Epithelial cell of esophagus (primary cell): ENCODE measurements at regions not wholly inside any gene's neighbourhood (a gene's known extent, or its start where the extent isn't known, plus 50 kb on each side); places are given as distances from the start of the nearest gene placed in this dataset.
"Not testable (repeated sequence)": the region's sequence is repeated elsewhere in the genome, so short reads cannot be mapped to it uniquely, and the experiment has no call there.

ENCODE experiments used
- DNase-seq: peaks from one replicate; pipeline ENCODE4 v3.0.0; 2010; ENCODE audit warnings: low read depth
- H3K4me3 ChIP-seq: 2 replicates; pipeline ENCODE4 v1.5.1; 2011; ENCODE audit warnings: mild to moderate bottlenecking, low read length, control low read depth
- CTCF ChIP-seq: IDR thresholded peaks from 2 replicates; pipeline ENCODE4 v1.5.1; 2011; ENCODE audit warnings: low read depth, mild to moderate bottlenecking, low read length, control low read depth, inconsistent platforms; ENCODE audit not compliant: insufficient read depth; ENCODE audit errors: missing control alignments

DNA sequence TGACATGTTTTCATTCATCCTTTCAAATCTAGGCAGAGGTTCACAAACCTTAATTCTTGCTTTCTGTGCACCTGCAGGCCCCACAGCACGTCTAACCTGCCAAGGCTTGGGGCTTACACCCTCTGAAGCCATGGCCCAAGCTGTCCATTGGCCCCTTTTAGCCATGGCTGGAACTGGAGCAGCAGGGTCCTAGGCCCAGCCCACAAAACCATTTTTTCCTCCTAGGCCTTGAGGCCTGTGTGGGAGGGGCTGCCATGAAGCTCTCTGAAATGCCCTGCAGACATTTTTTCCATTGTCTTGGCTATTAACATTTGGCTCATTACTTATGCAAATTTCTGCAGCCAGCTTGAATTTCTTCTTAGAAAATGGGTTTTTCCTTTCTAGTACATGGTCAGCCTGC, 547.5 kb downstream of the KCNH5 start:
- DNase-seq: no peak
- no peak overlapping the region for H3K4me3 ChIP-seq
- TF ChIP-seq CTCF: no peak

DNA sequence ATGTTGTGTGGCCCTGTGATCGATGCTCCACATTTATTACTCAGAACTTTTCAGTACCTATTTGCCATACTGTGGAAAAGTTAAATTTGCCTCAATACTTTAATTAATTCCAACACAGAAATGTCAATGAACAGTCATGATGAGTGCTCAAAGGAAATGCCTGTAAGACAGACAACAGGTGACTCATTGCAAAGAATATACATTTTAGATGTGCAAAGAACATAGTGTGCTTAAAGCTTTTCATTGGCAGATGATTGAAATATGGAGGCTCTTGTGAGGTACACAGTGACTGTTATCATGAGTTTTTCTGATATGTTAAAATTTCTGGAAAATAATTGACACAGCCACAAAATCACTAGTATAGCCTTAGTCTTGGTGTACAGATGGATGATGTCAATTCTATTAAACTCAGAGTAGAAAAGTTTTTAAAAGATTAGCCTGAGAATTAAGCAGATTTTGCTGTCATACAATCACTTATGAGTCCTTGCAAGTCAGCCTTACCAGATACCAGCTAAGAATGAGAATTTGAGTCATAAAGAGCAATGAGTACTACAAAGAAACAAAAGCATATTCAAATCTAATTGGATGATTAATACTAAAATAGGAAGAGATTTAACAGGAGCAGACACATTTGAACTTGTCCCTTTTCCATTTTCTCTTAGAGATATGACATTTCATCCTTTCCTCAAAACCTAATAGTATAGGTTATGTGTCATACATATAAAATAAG, 544.1 kb downstream of the KCNH5 start:
- no peak for TF ChIP-seq CTCF
- peak; percentile 59 for DNase-seq
- H3K4me3 ChIP-seq: no peak overlapping the region

DNA sequence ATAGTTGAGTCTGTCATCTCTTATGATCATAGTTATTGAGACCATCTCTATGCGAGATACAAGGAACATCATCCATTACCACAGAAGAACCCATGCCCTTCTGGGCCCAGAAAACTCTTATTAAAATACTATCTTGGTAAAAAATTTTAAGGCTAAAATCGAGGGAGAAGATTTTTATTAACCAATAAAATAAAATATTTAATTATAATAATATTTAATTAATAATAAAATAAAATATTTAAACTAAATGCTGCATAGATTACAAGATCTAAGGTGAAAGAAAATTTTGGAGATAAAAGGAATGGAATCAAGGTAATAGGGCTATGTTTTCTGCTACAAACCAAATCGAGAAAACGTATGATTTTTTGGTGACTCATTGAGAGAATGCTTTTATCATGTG, 540.2 kb downstream of the KCNH5 start:
- no peak for DNase-seq

GRCh38 chr14:62521309-62521708, 523.9 kb downstream of the KCNH5 start:
- not testable (repeated sequence) for H3K4me3 ChIP-seq, DNase-seq

More for the DNA sequence above, 540.2 kb downstream of the KCNH5 start:
- TF ChIP-seq CTCF: no peak
- no peak overlapping the region for H3K4me3 ChIP-seq

- TF ChIP-seq CTCF: no peak
- H3K4me3 ChIP-seq: no peak overlapping the region
- peak; percentile 25 for DNase-seq
These were observed 517.0 kb downstream of the KCNH5 start for GRCh38 chr14:62528296-62528695.

DNA sequence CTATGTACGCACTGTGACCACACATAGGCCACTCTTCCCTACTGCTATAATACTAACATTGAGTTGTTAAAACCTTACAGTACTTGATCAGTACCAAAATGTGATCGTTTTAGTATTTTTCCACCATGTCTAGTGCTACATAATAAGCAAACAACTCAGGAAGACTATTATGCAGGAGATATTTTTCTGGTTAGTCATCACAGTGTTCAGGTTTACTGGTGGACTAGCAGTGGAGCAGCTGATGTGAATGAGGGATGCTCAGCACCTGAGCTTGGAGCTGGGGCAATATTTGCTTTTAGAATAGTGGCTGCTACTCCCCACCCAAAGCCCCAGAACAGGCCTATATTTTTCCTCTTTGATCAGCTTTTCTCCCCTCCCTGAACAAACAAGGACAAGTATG, 513.1 kb downstream of the KCNH5 start:
- DNase-seq: peak; percentile 48
- no peak for TF ChIP-seq CTCF
- no peak overlapping the region for H3K4me3 ChIP-seq

DNA sequence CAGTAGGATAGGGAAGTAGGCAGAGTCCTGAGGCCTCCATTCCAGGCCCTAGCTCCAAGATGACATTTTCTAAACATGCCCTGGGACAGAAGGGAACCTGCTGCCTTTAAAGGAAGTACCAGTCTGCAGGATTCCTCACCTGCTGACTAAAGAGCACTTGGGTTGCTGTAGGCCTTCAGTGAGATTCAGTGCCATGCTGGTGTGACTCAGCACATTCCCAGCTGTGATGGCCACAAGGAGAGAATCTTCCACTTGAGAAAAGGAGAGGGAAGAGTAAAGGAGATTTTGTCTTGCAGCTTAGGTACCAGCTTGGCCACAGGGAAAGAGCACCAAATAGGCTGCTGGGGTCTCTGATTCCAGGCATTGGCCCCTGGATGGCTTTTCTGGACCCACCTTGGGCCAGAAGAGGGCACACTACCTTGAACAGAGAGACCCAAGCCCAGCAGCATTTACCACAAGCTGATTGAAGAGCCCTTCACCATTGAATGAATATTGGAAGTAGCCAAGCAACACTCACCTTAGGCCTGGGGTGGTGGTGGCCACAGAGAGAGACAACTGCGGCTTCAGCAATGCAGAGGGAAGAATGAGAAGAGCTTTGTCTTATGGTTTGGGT, 498.3 kb downstream of the KCNH5 start:
- no peak for TF ChIP-seq CTCF
- no peak overlapping the region for H3K4me3 ChIP-seq
- DNase-seq: peak; percentile 50
